HG02588 (cell line): ENCODE measurements at regions not wholly inside any gene's neighbourhood (a gene's known extent, or its start where the extent isn't known, plus 50 kb on each side); places are given as distances from the start of the nearest gene placed in this dataset.

ENCODE experiments used
- ATAC-seq: cut with Tn5 transposase; IDR thresholded peaks from one replicate; pipeline ENCODE4 v1.9.1; 2021; ENCODE audit warnings: mild to moderate bottlenecking, moderate library complexity; ENCODE audit not compliant: unreplicated experiment

DNA sequence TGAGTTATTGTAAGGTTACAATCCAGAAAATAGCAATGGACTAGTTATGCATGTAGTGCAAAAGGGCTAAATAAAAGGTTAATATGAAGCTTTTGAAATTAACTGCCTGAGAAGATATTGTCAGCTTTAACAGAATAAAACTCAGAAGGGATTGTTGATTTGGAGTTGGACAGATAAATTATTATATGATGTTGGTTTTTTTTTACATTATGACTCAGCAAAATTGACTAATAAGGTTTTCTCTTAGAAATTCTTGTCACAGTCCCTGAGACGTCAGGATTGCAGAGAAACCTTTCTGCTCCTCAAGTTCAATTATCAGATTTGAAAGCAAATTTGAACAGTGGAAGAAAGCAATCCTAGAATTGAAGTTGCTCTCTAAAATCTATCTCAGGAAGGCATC, 946.9 kb downstream of the CBLN2 start:
- no peak for ATAC-seq

DNA sequence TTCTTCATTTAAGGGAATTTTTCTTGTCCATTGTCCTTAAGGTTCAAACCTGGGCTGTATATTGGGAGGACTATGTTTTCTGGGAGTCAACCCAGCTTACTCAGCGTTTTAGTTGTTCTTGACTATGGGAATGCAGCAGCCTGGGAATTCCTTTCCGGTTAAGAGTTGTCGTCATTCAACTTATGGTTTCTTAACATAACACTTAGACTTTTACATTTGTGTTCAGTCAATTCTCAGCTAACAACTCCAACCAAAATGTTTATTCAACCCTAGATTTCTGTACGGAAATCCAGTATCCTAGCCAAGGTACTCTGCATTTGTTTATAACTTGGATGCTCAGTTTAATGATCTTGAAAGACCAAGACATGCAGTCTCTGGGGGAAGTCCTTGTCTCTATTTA, 960.9 kb downstream of the CBLN2 start:
- ATAC-seq = no peak

DNA sequence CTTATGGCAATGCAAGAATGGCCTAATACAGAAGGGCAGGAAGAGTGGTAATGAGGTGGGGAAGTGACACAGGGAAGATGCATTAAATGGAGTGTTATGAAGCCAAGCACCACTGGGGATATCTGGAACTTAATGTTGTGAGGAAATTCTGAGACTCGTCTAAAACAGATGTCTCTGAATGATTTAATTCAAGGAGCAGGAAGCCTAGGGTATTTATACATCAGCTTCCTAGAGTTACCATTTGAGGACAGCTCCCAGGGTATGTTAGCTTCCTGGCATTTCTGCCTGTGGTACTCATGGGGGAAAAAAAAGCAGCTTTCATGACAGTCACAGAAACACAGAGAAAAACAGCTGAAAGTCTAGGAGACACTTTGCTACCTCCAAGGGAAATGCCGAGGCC, 989.5 kb downstream of the CBLN2 start:
- no peak for ATAC-seq

DNA sequence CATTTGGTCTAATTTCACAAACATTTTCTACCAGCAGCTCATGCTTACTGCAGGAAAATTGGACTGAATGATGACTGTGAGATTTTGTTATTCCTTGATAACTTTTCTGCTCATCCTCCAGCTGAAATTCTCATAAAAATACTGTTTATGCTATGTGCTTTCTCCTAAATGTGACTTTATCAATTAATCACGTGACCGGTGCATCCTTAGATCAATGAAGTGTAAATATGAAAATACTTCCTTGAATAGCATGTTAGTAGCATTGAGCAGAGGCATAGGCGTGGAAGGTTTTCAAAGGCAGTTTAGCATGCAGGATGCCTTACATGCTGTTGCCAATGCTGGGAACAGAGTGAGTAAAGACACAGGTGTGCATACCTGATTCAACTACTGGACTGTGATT, 1002.5 kb downstream of the CBLN2 start:
- no peak for ATAC-seq

DNA sequence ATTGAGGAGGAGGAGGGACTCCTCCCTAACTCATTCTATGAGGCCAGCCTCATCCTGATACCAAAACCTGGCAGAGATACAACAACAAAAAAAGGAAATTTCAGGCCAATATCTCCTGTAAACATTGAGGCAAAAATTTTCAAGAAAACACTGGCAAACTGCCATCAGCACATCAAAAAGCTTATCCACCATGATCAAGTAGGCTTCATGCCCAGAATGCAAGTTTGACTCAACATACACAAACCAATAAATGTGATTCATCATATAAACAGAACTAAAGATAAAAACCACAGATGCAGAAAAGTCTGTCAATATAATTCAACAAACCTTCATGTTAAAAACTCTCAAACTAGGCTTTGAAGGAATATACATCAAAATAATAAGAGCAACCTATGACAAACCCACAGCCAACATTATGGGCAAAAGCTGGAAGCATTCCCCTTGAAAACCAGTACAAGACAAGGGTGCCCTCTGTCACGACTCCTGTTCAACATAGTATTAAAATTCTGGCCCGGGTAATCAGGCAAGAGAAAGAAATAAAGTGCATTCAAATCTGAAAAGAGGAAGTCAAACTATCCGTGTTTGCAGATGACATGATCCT, 1014.3 kb downstream of the CBLN2 start:
- ATAC-seq = no peak

DNA sequence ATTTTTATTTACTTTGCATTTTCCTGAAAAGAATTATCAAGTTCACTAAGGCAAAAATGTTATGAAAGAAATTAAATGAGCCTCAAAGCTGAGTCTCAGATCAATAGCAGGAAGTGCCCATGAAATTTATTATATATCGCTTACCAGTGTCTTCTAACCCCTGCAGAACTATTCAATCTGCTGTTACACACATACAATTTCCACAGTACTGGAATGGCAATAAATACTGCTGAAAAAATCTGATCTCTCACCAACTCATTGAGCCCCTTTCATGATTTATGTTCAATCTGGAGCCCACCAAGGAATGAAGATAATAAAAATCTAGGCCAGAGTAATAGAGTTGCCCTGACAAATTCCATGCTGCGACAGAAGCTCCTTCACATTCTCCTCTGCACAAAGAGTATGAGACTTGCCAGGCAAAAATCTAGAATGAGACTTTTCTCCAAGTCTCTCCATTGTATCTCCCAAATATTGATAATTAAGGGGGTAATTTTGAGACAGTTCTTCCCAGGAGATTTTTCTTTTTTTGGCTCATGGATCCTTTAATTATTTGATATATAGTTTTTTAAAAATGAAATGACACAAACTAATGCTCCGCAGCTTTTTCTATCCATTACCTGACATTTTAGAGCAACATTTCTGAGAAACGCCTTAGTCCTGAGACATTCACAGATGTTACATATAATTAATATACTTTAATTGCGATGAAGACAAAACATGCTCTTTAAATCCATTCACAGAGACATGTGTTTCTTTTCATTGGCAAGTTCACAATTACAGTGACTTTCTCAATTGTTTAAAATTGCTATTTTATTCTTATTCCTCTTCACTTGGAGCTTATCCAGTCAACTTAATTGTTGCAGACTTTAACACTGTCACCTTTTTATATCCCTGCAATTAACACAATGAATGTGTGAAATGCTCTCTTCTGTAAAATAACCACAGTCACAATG, 1020.4 kb downstream of the CBLN2 start:
- ATAC-seq = no peak

DNA sequence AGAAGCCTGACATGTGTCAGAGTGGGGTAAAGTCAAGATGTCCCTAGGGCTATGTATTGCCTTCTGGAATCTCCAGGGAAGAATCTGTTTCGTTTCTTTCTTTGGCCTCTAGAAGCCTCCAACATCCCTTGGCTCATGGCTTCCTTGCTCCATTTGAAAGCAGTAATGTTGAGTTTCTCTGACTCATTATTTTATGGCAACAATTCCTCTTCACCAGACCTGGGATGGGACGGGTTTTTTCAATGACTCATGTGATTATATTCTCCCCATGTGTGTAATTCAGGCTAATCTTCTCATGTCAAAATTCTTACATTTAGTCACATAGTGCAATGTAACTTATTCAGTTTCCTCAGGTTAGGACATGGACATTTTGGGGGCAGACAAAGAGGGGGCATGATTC, 1038.6 kb downstream of the CBLN2 start:
- ATAC-seq = no peak

DNA sequence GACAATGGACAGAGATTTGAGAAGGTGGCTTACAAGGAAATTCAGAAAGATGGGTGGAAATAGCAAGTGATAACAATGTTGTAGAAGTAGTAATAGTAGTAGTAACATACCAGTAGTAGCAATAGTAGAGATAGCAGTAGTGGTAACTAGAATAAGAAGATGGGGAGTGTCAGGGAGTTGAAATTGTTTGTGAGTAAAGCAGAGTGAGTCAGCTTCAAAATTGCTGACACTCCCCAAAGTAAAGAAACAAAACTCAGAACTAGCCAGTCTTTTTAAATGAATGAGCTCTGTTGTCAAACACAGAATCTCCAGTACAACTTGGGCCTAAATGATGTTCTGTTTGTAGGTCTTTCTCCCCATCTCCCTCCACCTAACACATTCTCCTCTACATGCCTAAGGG, 1040.9 kb downstream of the CBLN2 start:
- no peak for ATAC-seq

DNA sequence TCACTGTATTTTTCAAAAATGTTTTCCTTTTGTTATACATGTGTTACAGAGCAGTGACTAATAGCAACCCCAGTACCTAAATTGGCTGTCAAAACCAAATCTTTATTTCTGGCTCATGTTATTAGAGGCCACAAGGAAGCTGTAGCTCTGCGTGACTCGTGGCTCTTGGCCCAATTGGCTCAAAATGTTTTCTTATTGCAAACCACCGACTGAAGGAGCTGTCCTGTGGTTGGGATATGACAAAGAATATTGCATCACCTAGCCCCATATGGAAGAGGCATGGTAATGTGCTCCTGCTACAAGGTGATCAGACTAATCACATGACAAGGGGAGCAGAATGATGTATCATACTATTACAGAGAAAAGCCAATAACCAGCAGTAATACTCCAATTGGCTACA, 1058.5 kb downstream of the CBLN2 start:
- no peak for ATAC-seq

DNA sequence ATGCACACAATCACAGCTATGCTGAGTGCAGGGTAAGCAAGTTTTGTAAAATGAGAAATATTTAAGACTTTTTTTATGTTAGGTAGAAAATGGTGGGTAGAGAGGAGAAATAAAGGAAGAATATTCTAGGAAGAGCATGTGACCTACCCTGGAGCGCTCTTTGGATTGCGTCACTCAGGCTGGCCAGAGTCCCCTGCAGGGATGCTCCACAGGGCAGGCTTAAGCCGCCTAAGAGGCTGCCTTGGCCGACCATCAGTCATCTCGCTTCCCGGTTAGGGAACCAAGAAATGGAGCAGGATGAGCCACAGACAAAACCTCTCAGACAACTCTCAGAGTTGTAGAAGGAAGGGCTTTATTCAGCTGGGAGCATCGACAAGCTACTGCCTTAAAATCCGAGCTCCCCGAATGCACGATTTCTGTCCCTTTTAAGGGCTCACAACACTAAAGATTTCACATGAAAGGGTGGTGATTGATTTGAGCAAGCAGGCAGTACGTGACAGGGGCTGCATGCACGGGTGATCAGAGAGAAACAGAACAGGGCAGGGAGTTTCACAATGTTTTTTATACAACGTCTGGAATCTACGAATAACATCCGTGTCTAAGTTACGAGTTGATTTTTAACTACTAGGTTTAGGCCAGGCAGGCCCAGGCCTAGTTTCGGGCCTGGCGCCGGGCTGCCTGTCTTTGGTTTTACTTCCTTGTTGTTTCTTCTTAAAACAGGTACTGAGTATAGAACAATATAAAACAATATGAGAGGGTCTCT, 1072.0 kb downstream of the CBLN2 start:
- ATAC-seq = no peak

DNA sequence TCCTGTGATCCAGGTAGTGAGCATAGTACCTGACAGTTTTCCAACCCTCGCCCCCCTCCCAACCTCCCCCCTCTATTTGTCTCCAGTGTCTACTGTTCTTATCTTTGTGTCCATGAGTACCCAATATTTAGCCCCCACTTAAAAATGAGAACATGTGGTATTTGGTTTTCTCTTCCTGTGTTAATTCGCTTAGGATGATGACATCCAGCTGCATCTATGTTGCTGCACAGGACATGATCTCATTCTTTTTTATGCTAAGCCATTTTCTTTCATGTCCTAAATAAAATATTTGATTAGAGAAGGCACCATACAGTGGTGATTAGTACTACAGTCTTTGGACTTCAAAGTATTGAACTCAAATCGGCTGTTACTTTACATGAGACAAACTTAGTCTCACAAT, 1087.9 kb downstream of the CBLN2 start:
- no peak for ATAC-seq

DNA sequence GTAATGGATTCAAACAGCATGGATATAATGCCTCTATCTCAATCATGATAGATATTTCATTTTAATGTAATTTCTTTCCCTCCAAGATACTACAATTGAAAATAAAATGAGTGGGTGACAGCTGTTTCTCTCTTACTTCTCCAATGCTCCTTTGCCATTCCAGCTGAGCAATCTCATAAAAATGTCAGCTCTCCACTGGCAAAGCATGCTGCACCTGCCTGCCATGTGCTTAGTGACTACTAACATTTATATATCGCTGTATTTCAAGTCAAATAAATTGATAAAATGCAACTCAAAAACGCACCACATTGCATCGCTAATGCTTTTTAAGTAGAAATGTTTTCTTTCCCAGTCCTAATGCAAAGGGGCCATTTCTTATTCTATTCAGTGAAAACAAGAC, 1093.9 kb downstream of the CBLN2 start:
- ATAC-seq = no peak

DNA sequence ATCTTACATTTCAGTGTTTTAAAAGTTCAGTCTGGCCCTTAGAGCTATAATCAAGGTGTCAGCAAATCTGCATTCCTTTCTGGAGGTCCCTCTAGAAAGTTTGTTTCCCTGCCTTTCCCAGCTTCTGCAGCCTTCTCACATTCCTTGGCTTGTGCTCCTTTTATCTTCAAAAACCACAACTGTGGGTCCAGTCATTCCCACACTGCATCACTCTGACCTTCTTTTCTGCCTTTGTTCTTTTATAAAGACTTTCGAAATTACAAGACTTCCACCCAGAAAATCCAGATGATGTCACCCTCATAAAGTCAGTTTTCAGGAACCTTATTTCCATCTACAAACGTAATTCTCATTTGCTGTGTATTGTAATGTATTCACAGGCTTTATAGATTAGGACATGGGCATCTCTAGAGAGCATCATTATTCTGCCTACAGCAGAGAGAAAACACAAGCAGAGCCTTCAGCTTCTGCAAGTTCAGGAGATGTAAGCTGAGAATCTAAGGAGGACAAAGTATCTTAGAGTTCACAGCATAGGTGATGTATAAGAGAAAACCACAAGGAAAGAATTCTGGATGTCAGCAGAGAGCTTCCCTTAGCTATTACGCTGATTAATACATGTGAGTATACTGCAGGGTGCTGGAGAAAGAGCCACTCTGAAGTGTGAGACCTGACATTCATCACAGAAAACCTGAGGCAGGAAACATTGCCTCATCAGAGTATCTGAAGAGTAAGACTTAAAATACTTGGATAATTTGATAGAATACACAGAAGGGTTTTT, 1100.2 kb downstream of the CBLN2 start:
- ATAC-seq = no peak

DNA sequence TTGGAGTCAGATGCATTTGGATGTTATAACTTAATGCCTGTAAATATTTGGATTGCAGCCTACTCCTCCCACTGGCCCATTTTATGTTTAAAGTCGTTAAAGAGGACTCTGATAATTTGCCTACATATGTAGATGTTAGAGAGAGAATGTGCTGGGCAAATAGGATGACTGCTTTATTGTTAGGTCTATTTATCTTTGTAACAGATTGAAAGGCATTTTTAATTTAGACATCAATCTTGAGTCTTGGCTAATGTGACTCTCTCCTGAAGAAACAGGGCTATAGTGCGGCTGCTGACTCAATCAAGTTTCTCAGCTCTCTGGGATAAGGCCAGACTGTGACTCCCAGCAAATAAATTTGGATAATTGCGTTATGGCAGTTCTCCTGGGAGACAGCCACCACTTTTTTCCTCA, 1101.4 kb downstream of the CBLN2 start:
- ATAC-seq = no peak

DNA sequence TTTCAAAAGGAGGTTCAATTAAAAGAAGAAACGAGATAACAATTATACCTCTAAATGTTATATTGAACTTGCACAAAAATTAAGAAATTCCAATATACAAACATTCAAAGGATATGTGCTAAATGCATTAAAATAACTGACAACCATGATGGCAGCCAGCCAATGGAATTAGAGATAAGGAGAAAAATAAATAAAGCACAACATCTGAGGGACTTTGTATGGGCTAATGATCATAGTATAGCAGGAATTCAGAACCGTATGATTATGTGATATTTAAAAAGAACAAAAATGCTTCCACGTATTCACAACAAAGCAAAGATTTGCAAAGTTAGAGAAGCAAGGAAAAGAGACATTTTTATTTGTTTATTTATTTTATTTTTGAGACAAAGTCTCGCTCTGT, 1103.0 kb downstream of the CBLN2 start:
- no peak for ATAC-seq

DNA sequence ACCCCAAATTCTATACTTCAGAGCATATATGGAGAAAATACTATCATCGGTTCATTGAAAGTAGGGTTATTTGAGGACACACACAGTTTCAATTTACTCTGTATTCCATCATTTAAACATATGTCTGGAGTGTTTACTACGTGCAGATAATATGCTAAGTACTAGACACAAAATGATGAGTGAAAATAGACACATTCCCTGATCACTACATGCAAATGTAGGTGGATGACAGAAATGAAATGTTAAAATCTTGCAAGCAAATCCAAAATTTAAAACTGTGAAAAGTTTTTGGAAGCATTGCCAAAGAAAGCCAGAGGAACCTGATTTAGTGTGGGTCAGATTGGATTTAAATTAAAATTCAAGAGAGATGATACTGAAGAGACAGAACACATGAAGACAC, 1106.6 kb downstream of the CBLN2 start:
- no peak for ATAC-seq

DNA sequence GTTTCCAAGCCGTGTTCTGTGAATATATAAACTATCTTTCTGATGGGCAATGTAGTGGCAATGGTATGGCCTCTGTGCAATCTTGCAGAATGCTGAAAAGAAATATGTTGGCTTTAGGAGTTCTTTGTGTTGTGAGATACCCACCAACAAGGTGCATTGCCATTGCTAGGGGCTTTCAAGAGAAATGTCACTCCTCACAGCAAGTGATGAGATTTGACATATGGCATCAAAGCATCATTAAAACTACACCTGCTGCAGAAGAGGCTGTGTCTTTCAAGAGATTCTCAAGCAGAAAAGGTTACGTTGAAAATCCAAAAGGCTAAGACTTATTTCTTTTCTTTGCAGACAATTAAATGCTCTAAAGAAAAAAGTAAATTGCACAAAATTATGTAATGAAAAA, 1110.8 kb downstream of the CBLN2 start:
- no peak for ATAC-seq

DNA sequence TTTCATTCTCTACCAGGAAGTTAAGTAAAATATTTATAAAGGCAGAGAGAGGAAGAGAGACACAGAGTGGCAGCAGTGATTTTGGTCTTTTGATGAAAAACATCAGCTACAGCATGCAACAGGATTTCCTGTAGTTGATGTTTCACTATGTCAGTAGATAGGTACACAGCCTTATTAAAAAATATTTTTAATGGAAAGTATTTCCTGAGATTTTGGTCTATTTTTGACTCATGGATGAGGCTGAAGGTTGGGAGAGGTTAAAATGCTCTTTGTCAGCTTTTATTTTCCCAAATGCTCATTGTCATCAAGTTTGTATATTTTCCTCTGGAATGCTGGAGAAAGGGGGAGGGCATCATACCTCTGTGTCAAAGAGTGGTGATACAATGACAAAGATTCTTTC, 1112.5 kb downstream of the CBLN2 start:
- ATAC-seq = no peak

DNA sequence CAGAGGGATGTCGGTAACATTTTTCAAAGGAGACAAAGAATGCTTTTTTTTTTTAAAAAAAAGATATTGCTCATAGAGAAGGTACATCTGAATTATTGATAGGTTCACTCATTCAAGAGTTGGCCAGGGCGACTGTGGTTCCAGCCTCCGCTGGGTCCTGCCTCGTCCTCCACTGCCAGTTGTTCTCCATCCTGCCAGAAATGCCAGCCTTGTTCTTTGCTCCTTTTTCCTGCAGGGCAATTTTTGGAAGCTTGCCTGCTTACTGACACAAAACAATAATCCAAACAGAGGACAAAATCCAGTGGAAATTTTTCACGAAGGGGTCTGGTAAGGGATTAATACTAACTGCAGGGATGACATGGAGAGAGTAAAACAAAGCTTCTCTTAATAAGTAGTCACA, 1113.0 kb downstream of the CBLN2 start:
- no peak for ATAC-seq

DNA sequence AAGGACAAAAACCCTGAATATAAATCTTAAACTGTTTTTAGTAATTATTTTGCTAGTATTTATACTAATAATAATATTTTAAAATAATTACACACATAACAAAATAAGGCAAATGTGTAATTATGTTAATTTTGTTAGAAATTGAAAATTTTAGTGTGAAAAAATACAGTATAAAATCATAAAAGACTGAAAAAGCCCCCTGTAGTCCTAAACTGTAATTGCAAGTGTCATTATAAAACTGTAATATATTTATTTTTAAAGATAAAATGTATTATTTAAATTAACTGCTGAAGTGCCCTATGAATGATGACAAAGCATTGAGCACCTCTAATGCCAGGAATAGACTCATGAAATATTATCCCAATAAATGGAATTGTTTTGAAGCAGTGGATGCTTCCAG, 1117.7 kb downstream of the CBLN2 start:
- ATAC-seq = no peak

DNA sequence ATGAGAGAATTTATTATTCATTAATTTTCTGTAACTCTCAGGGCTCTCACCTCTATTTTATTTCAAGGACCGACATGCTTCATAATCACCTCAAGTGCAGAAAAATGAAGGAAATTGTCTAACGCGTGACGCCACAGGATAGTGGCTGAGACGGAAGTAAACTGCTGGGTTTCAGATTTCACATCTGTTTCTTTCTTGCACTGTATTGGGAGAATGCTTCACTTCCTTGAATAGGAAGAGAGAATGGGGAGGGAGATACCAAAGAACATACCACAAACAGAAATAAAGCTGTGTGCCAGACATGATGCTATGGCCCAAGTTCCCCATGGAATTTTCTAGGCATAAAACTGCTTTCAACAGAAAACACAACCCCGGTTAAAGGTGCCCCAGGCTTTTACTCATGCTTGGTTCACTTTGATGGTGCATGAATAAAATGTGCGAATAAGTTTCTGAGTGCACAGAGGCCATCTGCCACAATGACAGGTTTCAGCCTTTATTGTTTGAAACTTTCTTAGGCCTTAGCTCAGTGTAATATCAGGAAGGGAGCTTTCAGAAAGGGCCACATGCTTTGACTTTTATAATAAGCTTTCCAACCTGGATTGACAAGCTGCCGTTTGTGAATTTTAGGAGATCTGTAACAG, 1116.4 kb downstream of the SOCS6 start:
- ATAC-seq = no peak
